Caco-2 (cell line): ENCODE measurements at regions not wholly inside any gene's neighbourhood (a gene's known extent, or its start where the extent isn't known, plus 50 kb on each side); places are given as distances from the start of the nearest gene placed in this dataset.

Source experiments
- BruUV-seq: library from RNA; stranded (reverse); fragments of 400-500 nt; replicated peaks from 2 replicates; lab custom pipeline; 2021; lab: Mats Ljungman, UMichigan
- CTCF ChIA-PET: fragments of 300-600 bp; sonication (Branson Sonifier 250); formaldehyde crosslinking; loops from one replicate; lab custom pipeline; 2022; ENCODE audit warnings: antibody characterized with exemption; lab: Charles Lee
- POLR2A ChIA-PET: fragments of 300-600 bp; sonication (Branson Sonifier 250); formaldehyde crosslinking; loops from one replicate; lab custom pipeline; 2022; ENCODE audit warnings: antibody characterized with exemption; lab: Charles Lee
- DNase-seq, 2 experiments: peaks; one replicate each; pipeline versions ENCODE4 v3.0.0 to v3.0.0-alpha.2; 2020 to 2022
- H3K27me3 ChIP-seq: replicated peaks from 2 replicates; pipeline ENCODE4 v1.6.0; 2011; ENCODE audit warnings: low read length; ENCODE audit not compliant: control insufficient read depth, insufficient read depth
- H3K36me3 ChIP-seq: 2 replicates; pipeline ENCODE4 v1.5.1; 2011; ENCODE audit warnings: low read length; ENCODE audit not compliant: control insufficient read depth, insufficient read depth
- H3K4me1 ChIP-seq: fragments of 250-450 bp; sonication (Bioruptor Pico); 2 replicates; pipeline ENCODE4 v1.5.1; 2020; ENCODE audit warnings: mild to moderate bottlenecking
- H3K4me3 ChIP-seq: 2 replicates; pipeline ENCODE4 v1.5.1; 2011; ENCODE audit warnings: low read depth, mild to moderate bottlenecking, control low read depth, low read length
- H3K9me3 ChIP-seq: fragments of 250-450 bp; sonication (Bioruptor Pico); 2 replicates; pipeline ENCODE4 v1.5.1; 2020; ENCODE audit warnings: mild to moderate bottlenecking, moderate library complexity
- H3K27ac Mint-ChIP-seq: one replicate; pipeline ENCODE4 v1.8.0; 2022; ENCODE audit warnings: mixed read lengths; ENCODE audit not compliant: unreplicated experiment
- H3K27me3 Mint-ChIP-seq: one replicate; pipeline ENCODE4 v1.8.0; 2022; ENCODE audit warnings: mixed read lengths; ENCODE audit not compliant: insufficient read depth, unreplicated experiment
- H3K36me3 Mint-ChIP-seq: one replicate; pipeline ENCODE4 v1.8.0; 2022; ENCODE audit warnings: mild to moderate bottlenecking, mixed read lengths; ENCODE audit not compliant: insufficient read depth, unreplicated experiment
- H3K4me1 Mint-ChIP-seq: one replicate; pipeline ENCODE4 v1.8.0; 2022; ENCODE audit warnings: low read depth, mixed read lengths; ENCODE audit not compliant: unreplicated experiment
- H3K4me3 Mint-ChIP-seq: one replicate; pipeline ENCODE4 v1.8.0; 2022; ENCODE audit warnings: mild to moderate bottlenecking, moderate library complexity, mixed read lengths; ENCODE audit not compliant: unreplicated experiment
- H3K9me3 Mint-ChIP-seq: one replicate; pipeline ENCODE4 v1.8.0; 2022; ENCODE audit warnings: mixed read lengths; ENCODE audit not compliant: unreplicated experiment
- CTCF ChIP-seq, 2 experiments: fragments of 200-600 bp in 1 of 2; IDR thresholded peaks; 1 replicate in 1 of 2; 2 replicates in 1 of 2; pipeline versions ENCODE4 v1.5.1 to v1.8.0; 2011 to 2022; ENCODE audit warnings: antibody characterized with exemption in 1 of 2, control low read depth in 1 of 2, inconsistent platforms in 1 of 2, low read depth in 1 of 2, low read length in 1 of 2, mild to moderate bottlenecking in 1 of 2, moderate library complexity in 1 of 2; ENCODE audit not compliant: insufficient read depth in 1 of 2, severe bottlenecking in 1 of 2, unreplicated experiment in 1 of 2
- intact Hi-C: fragments of 100-400 bp; cut with micrococcal nuclease; formaldehyde crosslinking; loops from one replicate; pipeline ENCODE4 v1.10.0; 2022; ENCODE audit not compliant: unreplicated experiment

DNA sequence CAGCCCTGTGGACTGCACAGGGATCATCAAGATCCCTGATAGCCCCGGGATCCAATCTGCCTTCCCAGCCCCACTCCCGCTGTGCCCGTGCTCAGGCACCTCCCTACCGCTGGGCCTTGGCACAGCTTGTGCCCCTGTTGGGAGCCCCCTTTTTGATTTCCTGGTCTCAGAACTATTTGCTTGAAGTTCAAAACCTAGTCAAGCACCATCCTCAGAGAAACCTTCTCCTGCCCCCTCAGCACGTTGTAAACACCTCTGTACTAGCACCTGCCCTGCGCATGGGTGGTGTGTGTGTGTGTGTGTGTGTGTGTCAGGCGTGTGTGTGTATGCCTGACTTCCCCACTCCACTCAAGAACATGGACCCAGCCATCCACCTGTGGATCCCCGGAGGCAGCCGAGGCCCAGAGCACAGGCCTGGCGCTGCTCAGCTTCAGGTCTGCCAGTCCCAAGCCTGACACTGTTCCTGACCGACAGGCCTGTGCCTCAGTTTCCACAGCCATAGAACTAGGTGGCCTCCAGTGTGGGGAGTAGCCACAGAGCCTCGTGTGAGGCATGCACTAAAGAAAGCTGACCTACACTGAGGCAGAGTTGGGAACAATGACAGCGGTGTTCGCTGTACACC is 65.5 kb downstream of the ADRA2C start:
- Histone ChIP-seq H3K4me3 (no peak overlapping the region), H3K36me3 (no peaks in the 10 kb centered on the region), H3K9me3 (no peaks in the 10 kb centered on the region), H3K4me1 (no peaks in the 10 kb centered on the region), H3K27me3 (no peaks in the 10 kb centered on the region)
- ChIA-PET CTCF (interaction anchor here (1.2 kb wide), 1 partner anchor 10 kb away, joined by 3 read pairs; no protein-coding TSS in a partner anchor), POLR2A (no interaction called here)
- BruUV-seq = no TSS peak
- H3K4me3 Mint-ChIP-seq = no peak overlapping the region
- no peaks in the 10 kb centered on the region for H3K36me3 Mint-ChIP-seq
- TF ChIP-seq CTCF (IDR thresholded peaks at IDR 0.05; ENCODE audit: insufficient read depth in 1 of 2, low read depth in 1 of 2, low read length in 1 of 2, severe bottlenecking in 1 of 2, unreplicated experiment in 1 of 2) = no peak
- H3K4me1 Mint-ChIP-seq = no peaks in the 10 kb centered on the region
- DNase-seq = no peak
- no peaks in the 10 kb centered on the region for H3K27me3 Mint-ChIP-seq
- intact Hi-C loops = no loop called here
- no peak overlapping the region for H3K27ac Mint-ChIP-seq
- H3K9me3 Mint-ChIP-seq = peaks cover under 1% of the 10 kb centered on the region

DNA sequence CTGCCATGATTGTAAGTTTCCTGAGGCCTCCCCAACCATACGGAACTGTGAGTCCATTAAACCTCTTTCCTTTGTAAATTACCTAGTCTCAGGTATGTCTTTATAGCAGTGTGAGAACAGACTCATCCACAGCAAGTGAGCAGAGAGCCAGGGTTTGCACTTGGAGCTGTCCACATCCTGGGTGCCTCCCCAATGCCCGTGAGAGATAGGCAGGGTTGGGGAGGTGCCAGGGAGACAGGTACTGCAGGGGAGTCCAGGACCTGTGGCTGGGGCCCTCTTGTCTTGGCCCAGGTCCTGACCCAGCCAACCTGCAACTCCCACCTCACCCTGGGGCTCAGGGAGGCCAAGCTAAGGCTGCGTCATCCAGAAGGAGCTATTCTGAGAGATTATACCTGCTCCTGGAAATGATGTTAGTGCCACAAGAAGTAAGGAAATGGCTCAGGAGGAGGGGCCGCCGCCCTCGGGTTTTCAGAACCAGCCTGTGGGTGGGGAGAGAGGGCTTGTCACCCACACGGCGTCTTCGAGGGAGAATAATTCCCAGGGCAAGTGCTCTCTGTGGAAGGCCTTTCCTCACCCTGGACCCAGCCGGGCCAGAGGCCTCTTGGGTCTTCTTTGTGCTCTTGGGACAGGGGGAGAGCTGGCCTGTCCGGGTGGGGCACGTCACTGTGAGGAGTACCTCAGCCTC is 66.5 kb downstream of the ADRA2C start:
- no peaks in the 10 kb centered on the region for H3K27me3 Mint-ChIP-seq
- H3K4me1 Mint-ChIP-seq = no peaks in the 10 kb centered on the region
- no peaks in the 10 kb centered on the region for H3K36me3 Mint-ChIP-seq
- no peak for DNase-seq
- no TSS peak for BruUV-seq
- ChIA-PET CTCF (interaction anchor here (1.2 kb wide), 1 partner anchor 9 kb away, joined by 3 read pairs; no protein-coding TSS in a partner anchor), POLR2A (no interaction called here)
- no peaks in the 10 kb centered on the region for H3K36me3 ChIP-seq
- H3K9me3 Mint-ChIP-seq = peaks cover 7% of the 10 kb centered on the region
- no peak overlapping the region for H3K4me3 ChIP-seq
- intact Hi-C loops = no loop called here
- TF ChIP-seq CTCF (IDR thresholded peaks at IDR 0.05; ENCODE audit: insufficient read depth in 1 of 2, low read depth in 1 of 2, low read length in 1 of 2, severe bottlenecking in 1 of 2, unreplicated experiment in 1 of 2) = no peak
- H3K4me1 ChIP-seq = no peaks in the 10 kb centered on the region
- H3K27me3 ChIP-seq = no peaks in the 10 kb centered on the region
- H3K9me3 ChIP-seq = no peaks in the 10 kb centered on the region
- no peak overlapping the region for H3K4me3 Mint-ChIP-seq
- H3K27ac Mint-ChIP-seq = no peak overlapping the region

DNA sequence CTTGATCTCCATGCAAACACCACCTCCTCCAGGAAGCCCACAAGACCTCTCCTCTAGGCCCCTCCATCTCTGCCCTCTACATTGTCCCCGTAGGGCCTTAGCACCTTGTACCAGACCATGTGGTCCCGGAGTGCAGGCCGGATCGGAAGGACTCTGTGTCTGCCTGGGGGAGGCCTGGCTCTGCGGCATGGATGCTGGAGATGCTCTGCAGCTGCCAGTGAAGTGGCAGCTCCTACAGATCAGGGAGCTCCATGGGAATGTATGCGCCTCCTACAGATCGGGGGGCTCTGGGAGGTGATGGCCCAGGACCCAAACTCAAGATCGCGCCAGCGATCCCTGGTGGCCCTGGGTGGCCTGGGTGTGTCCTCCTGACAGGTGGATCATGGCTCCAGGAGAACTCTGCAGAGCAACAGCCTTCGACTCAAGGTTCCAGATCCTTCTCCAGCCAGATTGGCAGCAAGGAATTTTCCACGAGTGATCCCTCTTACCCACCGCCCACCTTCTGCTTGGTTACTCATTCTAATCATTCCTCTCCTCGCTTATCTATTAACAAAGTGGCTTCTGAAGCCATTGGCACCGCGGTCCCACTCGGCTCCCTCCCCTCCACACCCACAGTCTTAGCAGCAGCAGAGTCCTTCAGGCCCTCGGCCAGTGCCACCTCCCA is 67.3 kb downstream of the ADRA2C start:
- DNase-seq = no peak
- Histone ChIP-seq H3K4me3 (no peak overlapping the region), H3K9me3 (no peaks in the 10 kb centered on the region), H3K36me3 (no peaks in the 10 kb centered on the region), H3K4me1 (no peaks in the 10 kb centered on the region), H3K27me3 (no peaks in the 10 kb centered on the region)
- Mint-ChIP-seq H3K27me3 (no peaks in the 10 kb centered on the region), H3K27ac (no peak overlapping the region), H3K36me3 (no peaks in the 10 kb centered on the region), H3K4me3 (no peak overlapping the region), H3K4me1 (no peaks in the 10 kb centered on the region), H3K9me3 (peaks cover 7% of the 10 kb centered on the region)
- POLR2A ChIA-PET = no interaction called here
- no TSS peak for BruUV-seq
- intact Hi-C loops = no loop called here
- CTCF ChIA-PET = interaction anchor here (0.5 kb wide), 1 partner anchor 47 kb away, joined by 5 read pairs; no protein-coding TSS in a partner anchor
- TF ChIP-seq CTCF (IDR thresholded peaks at IDR 0.05; ENCODE audit: insufficient read depth in 1 of 2, low read depth in 1 of 2, low read length in 1 of 2, severe bottlenecking in 1 of 2, unreplicated experiment in 1 of 2) = no peak
